Nucleus accumbens (tissue), 56 donors: ENCODE measurements at regions not wholly inside any gene's neighbourhood (a gene's known extent, or its start where the extent isn't known, plus 50 kb on each side); places are given as distances from the start of the nearest gene placed in this dataset.
"Not testable (repeated sequence)": the region's sequence is repeated elsewhere in the genome, so short reads cannot be mapped to it uniquely, and the experiment has no call there.

ENCODE experiments used
- DNase-seq, 56 donors: peaks; one replicate each; lab custom pipeline; 2025; lab: John Stamatoyannopoulos, UW

GRCh38 chr3:194029846-194030245 lies 106.1 kb upstream of the HES1 start:
- DNase-seq, result no peak

GRCh38 chr3:194030372-194030771 lies 105.6 kb upstream of the HES1 start:
- no peak for DNase-seq

- DNase-seq, result no peak
Observed at GRCh38 chr3:194031349-194031748, 104.6 kb upstream of the HES1 start.

DNA sequence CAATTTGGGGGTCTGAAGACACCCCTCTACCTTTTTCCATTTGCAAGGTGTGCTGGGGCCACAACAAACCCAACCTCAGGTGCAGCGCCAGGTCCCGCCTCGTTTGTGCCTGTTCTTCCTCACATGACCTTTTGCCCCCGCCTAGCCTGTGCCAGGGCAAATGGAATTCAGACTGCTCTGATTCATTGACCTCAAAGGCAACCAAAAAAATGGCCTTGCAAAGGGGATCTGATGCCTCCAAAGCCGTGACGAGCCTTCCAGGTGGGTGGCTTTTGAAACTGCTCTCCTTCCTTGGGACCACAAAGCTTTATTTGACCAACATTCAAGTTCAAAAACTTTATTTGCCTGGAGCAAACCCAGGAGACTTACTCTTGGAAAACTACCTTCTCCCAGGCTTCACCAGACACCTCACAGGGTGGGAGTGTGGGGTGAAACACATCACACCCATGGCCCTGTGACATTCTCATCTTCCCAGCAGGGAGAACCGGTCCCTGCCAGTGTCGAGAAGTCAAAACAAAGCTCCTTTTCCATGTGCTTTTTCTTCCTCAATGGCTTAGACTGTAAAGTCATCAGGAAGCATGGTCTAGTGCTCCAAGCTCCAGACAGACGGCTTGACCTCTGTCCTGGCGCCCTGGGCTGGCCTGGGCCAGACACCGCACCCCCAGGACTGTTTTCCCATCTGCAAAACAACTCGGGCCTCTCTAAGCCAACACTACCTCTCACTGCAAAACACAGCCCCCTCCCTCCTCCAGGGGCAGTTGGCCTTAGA lies 103.9 kb upstream of the HES1 start:
- DNase-seq, result no peak

DNA sequence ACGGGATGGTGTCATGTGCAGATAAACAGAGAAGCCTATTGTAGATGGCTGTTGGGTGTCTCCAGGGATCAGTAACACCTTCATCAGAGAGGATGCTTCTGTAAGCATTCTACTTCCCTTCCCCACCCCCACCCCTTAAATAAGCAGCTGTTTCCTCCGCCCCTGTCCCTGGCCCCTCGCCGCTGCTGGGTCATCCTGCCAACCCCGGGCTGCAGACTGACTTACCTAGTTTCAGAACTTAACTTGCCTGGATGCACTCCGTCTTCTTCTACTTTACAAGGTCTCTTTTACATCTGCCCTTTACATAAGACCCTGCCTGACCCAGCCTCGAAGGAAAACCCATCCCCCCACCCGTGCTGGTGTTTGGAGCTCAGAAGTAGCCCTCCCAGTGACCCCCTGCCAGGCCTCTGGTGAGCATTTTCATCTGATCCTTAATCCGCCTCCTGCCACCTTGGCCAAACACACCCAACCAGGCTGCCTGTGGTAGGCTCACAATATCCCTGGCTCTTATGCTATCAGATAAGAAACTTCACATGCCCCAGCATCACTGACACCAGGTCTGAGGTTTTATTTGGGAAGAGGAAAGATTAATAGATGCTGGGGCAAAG lies 103.0 kb upstream of the HES1 start:
- no peak for DNase-seq

DNA sequence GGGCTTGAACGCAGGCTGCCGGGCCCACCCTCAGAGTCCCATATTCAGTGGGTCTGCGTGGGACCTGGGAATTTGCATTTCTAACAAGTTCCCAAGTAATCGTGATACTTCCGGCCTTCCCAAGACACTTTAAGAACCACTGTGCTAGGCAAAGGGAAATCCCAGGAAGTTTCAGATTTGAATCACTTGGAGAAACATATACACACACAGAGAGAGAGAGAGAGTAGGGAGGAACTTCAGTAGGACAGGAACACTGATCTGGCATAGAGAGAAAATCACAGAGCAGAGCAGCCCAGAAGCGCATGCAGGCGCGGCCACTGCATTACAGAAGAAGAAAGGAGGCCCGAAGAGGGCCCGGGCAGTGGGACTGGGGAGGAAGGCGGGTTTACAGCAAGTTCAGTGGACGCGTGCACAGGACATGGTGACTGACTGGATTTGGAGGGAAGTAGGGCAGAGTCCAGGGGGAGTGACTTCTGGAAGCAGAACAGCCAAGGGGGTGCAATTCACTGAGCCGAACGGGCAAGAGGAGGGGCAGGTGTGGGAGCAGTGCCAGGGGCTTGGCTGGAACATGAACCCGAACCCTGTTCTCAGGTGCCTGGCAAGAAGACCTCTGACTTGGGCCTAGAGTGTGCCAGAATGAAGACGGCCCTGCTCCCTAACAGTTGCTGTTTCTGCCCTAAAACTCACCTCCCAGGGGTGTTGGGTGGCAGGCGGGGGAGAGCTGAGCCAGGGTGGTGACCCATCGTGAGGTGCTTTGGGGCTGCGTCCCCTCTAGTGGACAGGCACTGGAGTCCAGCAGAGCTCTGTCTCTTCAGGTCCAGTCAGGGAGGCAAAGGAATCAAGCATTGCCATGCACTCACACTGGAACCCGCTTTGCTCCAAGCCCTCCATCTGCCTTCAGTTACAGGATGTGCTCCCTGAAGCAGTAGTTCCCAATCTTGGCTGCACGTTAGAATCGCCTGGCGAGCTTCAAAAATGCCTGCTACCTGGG lies 101.3 kb upstream of the HES1 start:
- no peak for DNase-seq

- DNase-seq, result no peak
Observed at GRCh38 chr3:194035406-194036138, 100.4 kb upstream of the HES1 start.

DNA sequence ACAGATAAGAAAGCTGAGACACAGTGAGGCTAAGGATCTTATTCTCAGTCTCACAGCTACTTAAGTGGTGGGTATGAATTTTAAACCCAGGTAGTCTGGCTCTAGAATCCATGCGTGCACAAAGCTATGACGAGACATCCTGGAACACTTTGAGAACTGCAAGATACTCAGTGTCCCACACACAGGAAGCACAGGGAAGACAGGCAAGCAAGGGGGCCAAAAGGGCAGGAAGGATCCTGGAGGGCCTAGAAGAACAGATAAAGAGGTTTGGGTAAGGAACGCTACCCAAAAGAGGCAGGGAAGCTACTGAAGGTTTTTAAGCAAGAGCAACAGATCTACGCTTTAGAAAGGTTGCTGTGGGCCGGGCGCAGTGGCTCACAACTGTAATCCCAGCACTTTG lies 99.1 kb upstream of the HES1 start:
- DNase-seq, result no peak

DNA sequence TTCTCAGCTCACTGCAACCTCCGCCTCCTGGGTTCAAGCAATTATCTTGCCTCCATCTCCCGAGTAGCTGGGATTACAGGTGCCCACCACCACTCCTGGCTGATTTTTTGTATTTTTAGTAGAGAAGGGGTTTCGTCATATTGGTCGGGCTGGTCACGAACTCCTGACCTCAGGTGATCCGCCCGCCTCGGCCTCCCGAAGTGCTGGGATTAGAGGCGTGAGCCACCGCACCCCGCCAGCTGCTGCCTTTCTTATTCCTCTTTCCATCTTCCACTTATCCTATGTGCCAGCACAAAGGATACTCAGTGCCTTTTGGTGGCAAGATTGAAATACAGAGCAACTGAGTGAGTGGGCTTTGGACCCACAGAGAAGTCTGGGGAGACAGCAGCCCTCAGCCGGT lies 97.6 kb upstream of the HES1 start:
- not testable (repeated sequence) for DNase-seq

DNA sequence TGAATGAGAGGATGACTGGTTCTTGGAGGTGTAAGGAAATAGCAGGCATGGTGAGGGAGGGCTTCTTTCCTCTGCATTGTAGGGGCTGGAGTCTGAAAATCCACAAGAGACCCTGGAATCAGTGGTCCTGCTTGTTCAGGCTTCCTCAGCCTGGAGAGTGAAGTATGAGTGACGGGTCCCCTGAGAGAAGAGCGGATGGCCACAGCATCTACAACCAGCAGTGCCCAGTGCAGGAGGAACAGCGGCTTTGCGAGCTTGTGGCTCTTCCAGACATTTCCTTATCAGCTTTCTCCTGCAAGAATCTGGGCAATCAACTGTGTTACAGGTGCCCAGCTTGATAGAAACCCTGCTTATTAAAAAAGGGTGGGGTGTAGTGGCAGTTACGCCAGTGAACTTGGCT lies 97.0 kb upstream of the HES1 start:
- no peak for DNase-seq

- DNase-seq, result no peak
Observed at GRCh38 chr3:194040516-194041273, 95.3 kb upstream of the HES1 start.

GRCh38 chr3:194042927-194043326 lies 93.0 kb upstream of the HES1 start:
- no peak for DNase-seq

GRCh38 chr3:194043516-194043915 lies 92.4 kb upstream of the HES1 start:
- no peak for DNase-seq

- no peak for DNase-seq
Observed at GRCh38 chr3:194045289-194045688, 90.7 kb upstream of the HES1 start.

DNA sequence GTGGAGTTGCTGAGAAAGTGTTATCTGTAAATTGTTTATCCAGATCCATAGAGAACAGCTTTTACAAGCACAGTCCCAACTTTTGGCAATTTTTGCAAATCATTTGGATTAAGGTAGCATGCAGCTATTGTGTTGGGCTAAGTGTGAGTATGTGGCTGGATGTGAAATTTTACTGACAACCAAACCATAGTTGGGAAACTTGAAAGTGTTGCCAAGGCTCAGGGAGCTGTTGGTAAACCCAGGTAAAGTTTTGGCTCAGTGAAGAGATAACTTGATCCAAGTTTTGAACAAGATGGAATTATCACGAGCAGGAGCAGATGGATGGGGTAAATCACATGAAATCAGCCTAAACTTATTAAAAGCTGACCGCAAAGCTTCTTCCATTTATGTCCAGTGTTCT lies 90.0 kb upstream of the HES1 start:
- DNase-seq, result no peak

DNA sequence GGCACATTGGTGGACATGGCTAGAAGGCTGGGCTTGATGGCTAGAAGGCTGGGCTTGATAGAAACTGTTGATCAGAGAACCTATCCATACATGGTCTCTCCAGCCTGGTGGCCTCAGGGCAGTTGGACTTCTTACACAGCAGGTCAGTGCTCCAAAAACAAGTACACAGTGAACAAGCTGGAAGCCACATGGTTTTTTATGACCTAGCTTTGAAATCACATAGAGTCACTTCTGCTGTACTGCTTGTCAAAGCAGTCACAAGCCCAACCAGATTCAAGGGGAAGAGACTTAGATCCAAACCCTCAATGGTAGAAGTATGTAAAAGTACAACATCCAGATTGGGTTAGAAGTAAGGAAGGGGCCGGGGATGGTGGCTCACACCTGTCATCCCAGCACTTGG lies 89.4 kb upstream of the HES1 start:
- no peak for DNase-seq

- DNase-seq, result peak in 52 of 56 donors; percentile 5 to 82 (median 47)
Observed at GRCh38 chr3:194046995-194047645, 88.8 kb upstream of the HES1 start.

DNA sequence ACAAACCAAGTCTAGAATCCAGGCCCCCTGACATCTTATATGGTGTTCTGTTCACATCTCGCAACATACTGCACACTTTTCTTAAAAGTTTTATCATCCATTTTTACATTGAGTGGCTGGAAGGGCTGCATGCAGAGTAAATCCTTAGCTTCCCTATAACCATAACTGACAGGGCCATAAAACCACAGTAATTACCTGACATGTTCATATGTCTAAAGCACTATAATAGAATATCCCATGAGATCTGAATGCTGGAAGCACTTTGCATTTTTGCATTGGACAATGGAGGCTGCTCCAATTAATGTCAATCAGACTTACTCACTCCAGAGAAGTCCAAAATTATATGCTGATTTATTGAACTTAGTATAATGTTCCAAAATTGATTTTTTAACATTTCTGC lies 86.6 kb upstream of the HES1 start:
- DNase-seq, result no peak

DNA sequence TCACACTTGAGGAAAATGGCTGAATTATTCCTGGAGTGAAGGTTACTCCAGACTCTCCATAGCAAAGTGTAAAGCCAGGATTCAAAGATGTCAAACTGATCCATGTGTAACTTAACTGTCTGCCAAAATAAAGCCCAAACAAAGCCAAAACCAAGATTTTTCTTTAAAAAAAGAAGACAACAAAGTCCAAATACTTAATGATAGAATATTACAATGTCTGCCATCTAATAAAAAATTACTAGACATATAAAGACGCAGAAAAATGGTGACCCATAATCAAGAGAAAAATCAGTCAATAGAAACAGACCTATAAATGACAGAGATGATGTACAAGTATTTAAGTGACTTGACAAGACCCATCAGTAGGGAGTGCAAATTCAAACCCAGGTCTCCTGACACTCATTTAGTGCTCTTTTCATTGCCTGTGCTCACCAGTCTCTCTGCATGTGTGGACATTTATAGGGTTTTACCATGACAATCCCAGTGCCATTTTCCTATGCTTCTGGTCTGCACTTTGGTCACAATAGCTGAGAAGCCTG lies 85.1 kb upstream of the HES1 start:
- no peak for DNase-seq
